ENCODE measurements at regions not wholly inside any gene's neighbourhood (a gene's known extent, or its start where the extent isn't known, plus 50 kb on each side); places are given as distances from the start of the nearest gene placed in this dataset.
"Not testable (repeated sequence)": the region's sequence is repeated elsewhere in the genome, so short reads cannot be mapped to it uniquely, and the experiment has no call there.

DNA sequence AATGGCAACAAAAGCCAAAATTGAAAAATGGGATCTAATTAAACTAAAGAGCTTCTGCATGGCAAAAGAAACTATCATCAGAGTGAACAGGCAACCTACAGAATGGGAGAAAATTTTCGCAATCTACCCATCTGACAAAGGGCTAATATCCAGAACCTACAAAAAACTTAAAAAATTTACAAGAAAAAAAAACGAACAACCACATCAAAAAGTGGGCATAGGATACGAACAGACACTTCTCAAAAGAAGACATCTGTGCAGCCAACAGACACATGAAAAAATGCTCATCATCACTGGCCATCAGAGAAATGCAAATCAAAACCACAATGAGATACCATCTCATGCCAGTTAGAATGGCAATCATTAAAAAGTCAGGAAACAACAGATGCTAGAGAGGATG, 267.2 kb upstream of the CCNG1 start:
- H2BK15ac ChIP-seq (ENCODE audit: low read depth, low read length); BruUV-seq (replicated peaks); H4K5ac ChIP-seq (ENCODE audit: low read depth, low read length); H3K36me3 ChIP-seq (ENCODE audit: control insufficient read depth, insufficient read depth, low read length); H3K56ac ChIP-seq (ENCODE audit: extremely low read depth, insufficient read depth, low read length); H2BK20ac ChIP-seq (ENCODE audit: low read depth, low read length); H3K9me1 ChIP-seq (ENCODE audit: insufficient read depth, low read length); H4K8ac ChIP-seq (ENCODE audit: low read depth in 2 of 2, low read length in 2 of 2); H3K79me1 ChIP-seq (ENCODE audit: low read depth in 1 of 2, low read length in 2 of 2); H3K4me1 ChIP-seq (ENCODE audit: control insufficient read depth, insufficient read depth, low read length); CTCF ChIA-PET; dilution Hi-C loops (cut with HindIII; ENCODE audit: low sequenced_read_pairs, unreplicated experiment); H3K4ac ChIP-seq (ENCODE audit: low read depth, low read length); H3K18ac ChIP-seq (ENCODE audit: low read depth, low read length); DNase-seq; H2AFZ ChIP-seq (replicated peaks; ENCODE audit: low read length, poor library complexity); H4K91ac ChIP-seq (ENCODE audit: insufficient read depth, low read depth, low read length); H2BK120ac ChIP-seq (ENCODE audit: low read depth, low read length); ATAC-seq (ENCODE audit: low read depth); H3K23ac ChIP-seq (ENCODE audit: low read depth, low read length); intact Hi-C loops (cut with micrococcal nuclease); H3K4me3 ChIP-seq (ENCODE audit: insufficient read depth, low read depth, low read length); POLR2A ChIA-PET (ENCODE audit: unreplicated experiment); H3K4me2 ChIP-seq (ENCODE audit: low read depth, low read length); H2AK5ac ChIP-seq (ENCODE audit: low read depth, low read length); H3K27me3 ChIP-seq (ENCODE audit: control insufficient read depth, insufficient read depth, low read length); H3K9me3 ChIP-seq (ENCODE audit: control insufficient read depth, insufficient read depth, low read length); H3K14ac ChIP-seq (replicated peaks; ENCODE audit: low read depth, low read length); H3K27ac ChIP-seq (ENCODE audit: insufficient read depth, low read length); H2AK9ac ChIP-seq (replicated peaks; ENCODE audit: low read depth, low read length, poor library complexity); H2BK5ac ChIP-seq (ENCODE audit: low read depth, low read length, poor library complexity, severe bottlenecking); H3K9ac ChIP-seq (ENCODE audit: low read depth, low read length); H4K20me1 ChIP-seq (ENCODE audit: insufficient read depth, low read length); in situ Hi-C loops (cut with MboI; ENCODE audit: low sequenced_read_pairs): not testable (repeated sequence)
- WGBS, 2 experiments (ENCODE audit: extremely low coverage in 2 of 2, insufficient read length in 1 of 2), result no CpG with 5 or more reads among the region's 3 CpGs

All from IMR-90 (cell line).